Right lobe of liver (tissue), 4 donors: ENCODE measurements at regions not wholly inside any gene's neighbourhood (a gene's known extent, or its start where the extent isn't known, plus 50 kb on each side); places are given as distances from the start of the nearest gene placed in this dataset.

Source experiments
- CTCF ChIP-seq, 4 donors: fragments of 200-600 bp in 3 of 4; fragments of 450-650 bp in 1 of 4; IDR thresholded peaks; one replicate each; pipeline versions ENCODE4 v1.5.1 to v1.8.0; 2016 to 2022; ENCODE audit warnings: antibody characterized with exemption in 4 of 4, mild to moderate bottlenecking in 2 of 4
- POLR2A ChIP-seq: fragments of 450-650 bp; IDR thresholded peaks from one replicate; pipeline ENCODE4 v1.6.1; 2017; ENCODE audit warnings: antibody characterized with exemption, mild to moderate bottlenecking
- donor health status: DM: no; HTN: no; CAD: no.
- donor health status: DM: no; HTN: no; CAD: no.
- donor health status: DM: no; HTN: yes; CAD: no.

GRCh38 chrX:30955687-30956086, 66.6 kb upstream of the TAB3 start:
- no peak for TF ChIP-seq CTCF (IDR thresholded peaks at IDR 0.05)
- TF ChIP-seq POLR2A = no peak
